Glutamatergic neuron (in vitro differentiated cells): ENCODE measurements at regions not wholly inside any gene's neighbourhood (a gene's known extent, or its start where the extent isn't known, plus 50 kb on each side); places are given as distances from the start of the nearest gene placed in this dataset.

Experiments used
- DNase-seq: peaks from one replicate; pipeline ENCODE4 v3.0.0; 2022
- H3K27ac Mint-ChIP-seq: one replicate; pipeline ENCODE4 v1.8.0; 2020; ENCODE audit warnings: mild to moderate bottlenecking, mixed read lengths, inconsistent platforms; ENCODE audit not compliant: unreplicated experiment
- H3K27me3 Mint-ChIP-seq: one replicate; pipeline ENCODE4 v1.8.0; 2020; ENCODE audit warnings: mild to moderate bottlenecking, moderate library complexity, mixed read lengths, inconsistent platforms; ENCODE audit not compliant: unreplicated experiment
- H3K36me3 Mint-ChIP-seq: one replicate; pipeline ENCODE4 v1.8.0; 2020; ENCODE audit warnings: mild to moderate bottlenecking, mixed read lengths, inconsistent platforms; ENCODE audit not compliant: unreplicated experiment
- H3K4me1 Mint-ChIP-seq: one replicate; pipeline ENCODE4 v1.8.0; 2020; ENCODE audit warnings: mild to moderate bottlenecking, low read depth, mixed read lengths, inconsistent platforms; ENCODE audit not compliant: unreplicated experiment
- H3K4me3 Mint-ChIP-seq: one replicate; pipeline ENCODE4 v1.8.0; 2020; ENCODE audit warnings: mild to moderate bottlenecking, mixed read lengths, inconsistent platforms; ENCODE audit not compliant: unreplicated experiment
- H3K9me3 Mint-ChIP-seq: one replicate; pipeline ENCODE4 v1.8.0; 2020; ENCODE audit warnings: mild to moderate bottlenecking, moderate library complexity, mixed read lengths, inconsistent platforms; ENCODE audit not compliant: unreplicated experiment
- CTCF ChIP-seq: fragments of 200-600 bp; sonication (generic); IDR thresholded peaks from one replicate; pipeline ENCODE4 v1.5.0; 2021; ENCODE audit not compliant: partially characterized antibody, unreplicated experiment

- DNase-seq: no peak
- no peaks in the 10 kb centered on the region for H3K4me1 Mint-ChIP-seq
- no peak overlapping the region for H3K27ac Mint-ChIP-seq
- no peak for TF ChIP-seq CTCF
- no peaks in the 10 kb centered on the region for H3K9me3 Mint-ChIP-seq
- peaks cover under 1% of the 10 kb centered on the region for H3K36me3 Mint-ChIP-seq
- no peaks in the 10 kb centered on the region for H3K27me3 Mint-ChIP-seq
- H3K4me3 Mint-ChIP-seq: no peak overlapping the region
These were observed 124.3 kb upstream of the MOCS2 start for GRCh38 chr5:53233645-53234405.

- TF ChIP-seq CTCF: no peak
- no peak overlapping the region for H3K27ac Mint-ChIP-seq
- no peaks in the 10 kb centered on the region for H3K36me3 Mint-ChIP-seq
These were observed 127.1 kb upstream of the MOCS2 start for GRCh38 chr5:53236683-53237082.

GRCh38 chr5:53237876-53238275 lies 128.3 kb upstream of the MOCS2 start:
- no peak overlapping the region for H3K4me3 Mint-ChIP-seq
- H3K27me3 Mint-ChIP-seq: no peaks in the 10 kb centered on the region
- no peak for TF ChIP-seq CTCF
- H3K9me3 Mint-ChIP-seq: peaks cover 2% of the 10 kb centered on the region
- no peaks in the 10 kb centered on the region for H3K4me1 Mint-ChIP-seq
- no peak overlapping the region for H3K27ac Mint-ChIP-seq
- DNase-seq: no peak
- no peaks in the 10 kb centered on the region for H3K36me3 Mint-ChIP-seq

More at GRCh38 chr5:53236683-53237082, 127.1 kb upstream of the MOCS2 start:
- peaks cover 2% of the 10 kb centered on the region for H3K9me3 Mint-ChIP-seq
- H3K4me1 Mint-ChIP-seq: no peaks in the 10 kb centered on the region
- no peaks in the 10 kb centered on the region for H3K27me3 Mint-ChIP-seq
- no peak for DNase-seq
- H3K4me3 Mint-ChIP-seq: no peak overlapping the region

GRCh38 chr5:53239301-53239990 lies 129.9 kb upstream of the MOCS2 start:
- Mint-ChIP-seq H3K4me3 (no peak overlapping the region), H3K4me1 (no peaks in the 10 kb centered on the region), H3K9me3 (peaks cover 2% of the 10 kb centered on the region), H3K27ac (no peak overlapping the region), H3K36me3 (no peaks in the 10 kb centered on the region), H3K27me3 (no peaks in the 10 kb centered on the region)
- DNase-seq: no peak
- no peak for TF ChIP-seq CTCF

- H3K9me3 Mint-ChIP-seq: peaks cover 2% of the 10 kb centered on the region
- H3K4me3 Mint-ChIP-seq: no peak overlapping the region
- no peaks in the 10 kb centered on the region for H3K4me1 Mint-ChIP-seq
- no peaks in the 10 kb centered on the region for H3K36me3 Mint-ChIP-seq
- DNase-seq: no peak
- no peaks in the 10 kb centered on the region for H3K27me3 Mint-ChIP-seq
- no peak overlapping the region for H3K27ac Mint-ChIP-seq
- no peak for TF ChIP-seq CTCF
These were observed 131.1 kb upstream of the MOCS2 start for GRCh38 chr5:53240661-53241060.
